ENCODE measurements at regions not wholly inside any gene's neighbourhood (a gene's known extent, or its start where the extent isn't known, plus 50 kb on each side); places are given as distances from the start of the nearest gene placed in this dataset.

GRCh38 chr15:70409388-70409787 is 311.7 kb upstream of the TLE3 start:
- H3K36me3 ChIP-seq (ENCODE audit: insufficient read depth, low read length) = no peaks in the 10 kb centered on the region
- H3K9me3 ChIP-seq (ENCODE audit: control insufficient read depth, insufficient read depth, low read length) = no peaks in the 10 kb centered on the region; the same call in 1 of the 2 replicates
- H3K9ac ChIP-seq (ENCODE audit: low read depth, low read length) = no peak overlapping the region
- peaks cover 11% of the 10 kb centered on the region; the same call in 1 of the 2 replicates for H3K4me1 ChIP-seq (ENCODE audit: insufficient read depth, low read length)

- Histone ChIP-seq H3K36me3 (ENCODE audit: insufficient read depth, low read length) (no peaks in the 10 kb centered on the region), H3K4me1 (ENCODE audit: insufficient read depth, low read length) (peaks cover 11% of the 10 kb centered on the region; the same call in 1 of the 2 replicates), H3K9me3 (ENCODE audit: control insufficient read depth, insufficient read depth, low read length) (no peaks in the 10 kb centered on the region; the same call in 1 of the 2 replicates), H3K9ac (ENCODE audit: low read depth, low read length) (no peak overlapping the region)
Observed at GRCh38 chr15:70407955-70408354, 310.2 kb upstream of the TLE3 start.

- Histone ChIP-seq H3K36me3 (ENCODE audit: insufficient read depth, low read length) (no peaks in the 10 kb centered on the region), H3K9me3 (ENCODE audit: control insufficient read depth, insufficient read depth, low read length) (no peaks in the 10 kb centered on the region; the same call in 1 of the 2 replicates), H3K9ac (ENCODE audit: low read depth, low read length) (no peak overlapping the region), H3K4me1 (ENCODE audit: insufficient read depth, low read length) (peaks cover 11% of the 10 kb centered on the region; the same call in 1 of the 2 replicates)
Observed at GRCh38 chr15:70407336-70407670, 309.6 kb upstream of the TLE3 start.

GRCh38 chr15:70406617-70407335 is 309.1 kb upstream of the TLE3 start:
- Histone ChIP-seq H3K36me3 (ENCODE audit: insufficient read depth, low read length) (no peaks in the 10 kb centered on the region), H3K9ac (ENCODE audit: low read depth, low read length) (no peak overlapping the region), H3K4me1 (ENCODE audit: insufficient read depth, low read length) (peaks cover 11% of the 10 kb centered on the region; the same call in 1 of the 2 replicates), H3K9me3 (ENCODE audit: control insufficient read depth, insufficient read depth, low read length) (no peaks in the 10 kb centered on the region; the same call in 1 of the 2 replicates)

- no peaks in the 10 kb centered on the region for H3K36me3 ChIP-seq (ENCODE audit: insufficient read depth, low read length)
- 0 out of 2 replicates have a peak, but pooled peaks cover 16% of the 10 kb centered on the region for H3K4me1 ChIP-seq (ENCODE audit: insufficient read depth, low read length)
- H3K9ac ChIP-seq (ENCODE audit: low read depth, low read length) = no peak overlapping the region
- H3K9me3 ChIP-seq (ENCODE audit: control insufficient read depth, insufficient read depth, low read length) = no peaks in the 10 kb centered on the region
Observed at GRCh38 chr15:70401709-70402108, 304.0 kb upstream of the TLE3 start.

GRCh38 chr15:70400766-70401541 is 303.2 kb upstream of the TLE3 start:
- H3K36me3 ChIP-seq (ENCODE audit: insufficient read depth, low read length) = no peaks in the 10 kb centered on the region
- 0 out of 2 replicates have a peak, but pooled peaks cover 14% of the 10 kb centered on the region for H3K4me1 ChIP-seq (ENCODE audit: insufficient read depth, low read length)
- H3K9me3 ChIP-seq (ENCODE audit: control insufficient read depth, insufficient read depth, low read length) = no peaks in the 10 kb centered on the region
- no peak overlapping the region for H3K9ac ChIP-seq (ENCODE audit: low read depth, low read length)

- Histone ChIP-seq H3K4me1 (ENCODE audit: insufficient read depth, low read length) (0 out of 2 replicates have a peak, but pooled peaks cover 14% of the 10 kb centered on the region), H3K36me3 (ENCODE audit: insufficient read depth, low read length) (no peaks in the 10 kb centered on the region), H3K9ac (ENCODE audit: low read depth, low read length) (no peak overlapping the region), H3K9me3 (ENCODE audit: control insufficient read depth, insufficient read depth, low read length) (no peaks in the 10 kb centered on the region)
Observed at GRCh38 chr15:70399204-70399603, 301.5 kb upstream of the TLE3 start.

GRCh38 chr15:70398694-70399093 is 301.0 kb upstream of the TLE3 start:
- Histone ChIP-seq H3K36me3 (ENCODE audit: insufficient read depth, low read length) (no peaks in the 10 kb centered on the region), H3K9ac (ENCODE audit: low read depth, low read length) (no peak overlapping the region), H3K4me1 (ENCODE audit: insufficient read depth, low read length) (0 out of 2 replicates have a peak, but pooled peaks cover 14% of the 10 kb centered on the region), H3K9me3 (ENCODE audit: control insufficient read depth, insufficient read depth, low read length) (no peaks in the 10 kb centered on the region)

GRCh38 chr15:70396807-70397206 is 299.1 kb upstream of the TLE3 start:
- H3K36me3 ChIP-seq (ENCODE audit: insufficient read depth, low read length) = no peaks in the 10 kb centered on the region
- no peak overlapping the region for H3K9ac ChIP-seq (ENCODE audit: low read depth, low read length)
- peaks cover 4% of the 10 kb centered on the region; the same call in 1 of the 2 replicates for H3K9me3 ChIP-seq (ENCODE audit: control insufficient read depth, insufficient read depth, low read length)
- H3K4me1 ChIP-seq (ENCODE audit: insufficient read depth, low read length) = 0 out of 2 replicates have a peak, but pooled peaks cover 14% of the 10 kb centered on the region

GRCh38 chr15:70395164-70395563 is 297.4 kb upstream of the TLE3 start:
- Histone ChIP-seq H3K9me3 (ENCODE audit: control insufficient read depth, insufficient read depth, low read length) (peaks cover 4% of the 10 kb centered on the region; the same call in 1 of the 2 replicates), H3K4me1 (ENCODE audit: insufficient read depth, low read length) (0 out of 2 replicates have a peak, but pooled peaks cover 14% of the 10 kb centered on the region), H3K9ac (ENCODE audit: low read depth, low read length) (no peak overlapping the region), H3K36me3 (ENCODE audit: insufficient read depth, low read length) (no peaks in the 10 kb centered on the region)

GRCh38 chr15:70390723-70391122 is 293.0 kb upstream of the TLE3 start:
- Histone ChIP-seq H3K9ac (ENCODE audit: low read depth, low read length) (no peak overlapping the region), H3K36me3 (ENCODE audit: insufficient read depth, low read length) (no peaks in the 10 kb centered on the region), H3K4me1 (ENCODE audit: insufficient read depth, low read length) (no peaks in the 10 kb centered on the region; the same call in 1 of the 2 replicates), H3K9me3 (ENCODE audit: control insufficient read depth, insufficient read depth, low read length) (peaks cover 4% of the 10 kb centered on the region; the same call in 1 of the 2 replicates)

- Histone ChIP-seq H3K9ac (ENCODE audit: low read depth, low read length) (no peak overlapping the region), H3K36me3 (ENCODE audit: insufficient read depth, low read length) (no peaks in the 10 kb centered on the region), H3K9me3 (ENCODE audit: control insufficient read depth, insufficient read depth, low read length) (peaks cover 4% of the 10 kb centered on the region; the same call in 1 of the 2 replicates), H3K4me1 (ENCODE audit: insufficient read depth, low read length) (no peaks in the 10 kb centered on the region; the same call in 1 of the 2 replicates)
Observed at GRCh38 chr15:70387993-70388392, 290.3 kb upstream of the TLE3 start.

- peaks cover 3% of the 10 kb centered on the region; the same call in 1 of the 2 replicates for H3K9me3 ChIP-seq (ENCODE audit: control insufficient read depth, insufficient read depth, low read length)
- H3K9ac ChIP-seq (ENCODE audit: low read depth, low read length) = no peak overlapping the region
- H3K36me3 ChIP-seq (ENCODE audit: insufficient read depth, low read length) = no peaks in the 10 kb centered on the region
- H3K4me1 ChIP-seq (ENCODE audit: insufficient read depth, low read length) = no peaks in the 10 kb centered on the region; the same call in 1 of the 2 replicates
Observed at GRCh38 chr15:70387081-70387480, 289.4 kb upstream of the TLE3 start.

GRCh38 chr15:70385711-70386110 is 288.0 kb upstream of the TLE3 start:
- Histone ChIP-seq H3K36me3 (ENCODE audit: insufficient read depth, low read length) (no peaks in the 10 kb centered on the region), H3K4me1 (ENCODE audit: insufficient read depth, low read length) (no peaks in the 10 kb centered on the region; the same call in 1 of the 2 replicates), H3K9me3 (ENCODE audit: control insufficient read depth, insufficient read depth, low read length) (no peaks in the 10 kb centered on the region), H3K9ac (ENCODE audit: low read depth, low read length) (no peak overlapping the region)

Measured in ES-I3 (cell line).